Mammary epithelial cell (primary cell): ENCODE measurements at regions not wholly inside any gene's neighbourhood (a gene's known extent, or its start where the extent isn't known, plus 50 kb on each side); places are given as distances from the start of the nearest gene placed in this dataset.
"Not testable (repeated sequence)": the region's sequence is repeated elsewhere in the genome, so short reads cannot be mapped to it uniquely, and the experiment has no call there.

Experiments
- CTCF ChIP-seq, 2 donors: IDR thresholded peaks in 1 of 2; conservative IDR thresholded peaks in 1 of 2; 2 replicates each; pipeline ENCODE4 v1.5.1; 2011 to 2012; ENCODE audit warnings: inconsistent platforms in 2 of 2, low read length in 2 of 2, mild to moderate bottlenecking in 2 of 2, control low read depth in 1 of 2, low read depth in 1 of 2; ENCODE audit not compliant: insufficient read depth in 1 of 2; ENCODE audit errors: extremely low read depth in 1 of 2
- EZH2 ChIP-seq: IDR thresholded peaks from 2 replicates; pipeline ENCODE4 v1.6.1; 2012; ENCODE audit warnings: low read length, inconsistent platforms, borderline replicate concordance

GRCh38 chr11:59031746-59032145, 54.4 kb upstream of the GLYATL1B start:
- not testable (repeated sequence) for TF ChIP-seq EZH2; CTCF (conservative IDR thresholded peaks at IDR 0.05 in 1 of 2, IDR thresholded peaks at IDR 0.05 in 1 of 2; ENCODE audit: extremely low read depth in 1 of 2, insufficient read depth in 1 of 2, low read depth in 1 of 2, low read length in 2 of 2)
